Keratinocyte (primary cell): ENCODE measurements at regions not wholly inside any gene's neighbourhood (a gene's known extent, or its start where the extent isn't known, plus 50 kb on each side); places are given as distances from the start of the nearest gene placed in this dataset.

Experiments
- DNase-seq: peaks from one replicate; pipeline ENCODE4 v3.0.0-alpha.2; 2011; ENCODE audit warnings: low read depth, missing footprints, low spot score
- FAIRE-seq: peaks from 2 replicates; lab custom pipeline; 2011; peaks lifted over from hg19 to GRCh38; lab: Jason Lieb, UNC
- H2AFZ ChIP-seq: 2 replicates; pipeline ENCODE4 v1.6.0; 2012; ENCODE audit warnings: low read length, control low read depth, inconsistent platforms; ENCODE audit not compliant: control insufficient read depth
- H3K27ac ChIP-seq: 2 replicates; pipeline ENCODE4 v1.5.1; 2011; ENCODE audit warnings: low read length; ENCODE audit not compliant: control insufficient read depth, insufficient read depth
- H3K27me3 ChIP-seq: 3 replicates; pipeline ENCODE4 v1.6.0; 2011; ENCODE audit warnings: low read length; ENCODE audit not compliant: control insufficient read depth, insufficient read depth; ENCODE audit errors: extremely low read depth
- H3K36me3 ChIP-seq, 2 experiments: 2 replicates in 1 of 2; 3 replicates in 1 of 2; pipeline ENCODE4 v1.5.1; 2011; ENCODE audit warnings: low read length in 2 of 2, mild to moderate bottlenecking in 1 of 2; ENCODE audit not compliant: control insufficient read depth in 2 of 2, insufficient read depth in 2 of 2; ENCODE audit errors: extremely low read depth in 1 of 2
- H3K4me1 ChIP-seq: 3 replicates; pipeline ENCODE4 v1.5.1; 2011; ENCODE audit warnings: low read length; ENCODE audit not compliant: control insufficient read depth, insufficient read depth; ENCODE audit errors: extremely low read depth
- H3K4me2 ChIP-seq: 3 replicates; pipeline ENCODE4 v1.6.0; 2011; ENCODE audit warnings: low read depth, low read length; ENCODE audit not compliant: control insufficient read depth, insufficient read depth; ENCODE audit errors: extremely low read depth
- H3K4me3 ChIP-seq, 3 experiments: fragments of 200-600 bp in 1 of 3; sonication (generic) in 1 of 3; 2 replicates in 2 of 3; 3 replicates in 1 of 3; pipeline ENCODE4 v1.5.1; 2011 to 2016; ENCODE audit warnings: low read length in 3 of 3, mild to moderate bottlenecking in 3 of 3, control low read depth in 2 of 3, inconsistent platforms in 1 of 3, low read depth in 1 of 3, mixed read lengths in 1 of 3, mixed run types in 1 of 3, moderate library complexity in 1 of 3; ENCODE audit not compliant: control insufficient read depth in 2 of 3, insufficient read depth in 2 of 3; ENCODE audit errors: extremely low read depth in 1 of 3
- H3K79me2 ChIP-seq: 2 replicates; pipeline ENCODE4 v1.6.0; 2012; ENCODE audit warnings: low read length; ENCODE audit not compliant: control insufficient read depth, insufficient read depth
- H3K9ac ChIP-seq: 3 replicates; pipeline ENCODE4 v1.6.0; 2011; ENCODE audit warnings: low read length; ENCODE audit not compliant: control insufficient read depth, insufficient read depth; ENCODE audit errors: extremely low read depth
- H3K9me1 ChIP-seq: 3 replicates; pipeline ENCODE4 v1.6.0; 2011; ENCODE audit warnings: low read length; ENCODE audit not compliant: control insufficient read depth, insufficient read depth; ENCODE audit errors: extremely low read depth
- H3K9me3 ChIP-seq: 2 replicates; pipeline ENCODE4 v1.5.1; 2012; ENCODE audit warnings: low read depth, low read length; ENCODE audit not compliant: control insufficient read depth
- H4K20me1 ChIP-seq: 3 replicates; pipeline ENCODE4 v1.6.0; 2011; ENCODE audit warnings: low read length; ENCODE audit not compliant: control insufficient read depth, insufficient read depth; ENCODE audit errors: extremely low read depth
- CTCF ChIP-seq, 3 experiments: IDR thresholded peaks in 1 of 3; conservative IDR thresholded peaks in 1 of 3; optimal IDR thresholded peaks in 1 of 3; 2 replicates in 2 of 3; 3 replicates in 1 of 3; pipeline versions ENCODE3 to v1.5.1; 2011; ENCODE audit warnings: low read length in 3 of 3, mild to moderate bottlenecking in 3 of 3, moderate library complexity in 2 of 3, control low read depth in 1 of 3, inconsistent platforms in 1 of 3; ENCODE audit not compliant: insufficient read depth in 2 of 3; ENCODE audit errors: extremely low read depth in 1 of 3
- EZH2 ChIP-seq: IDR thresholded peaks from one replicate; pipeline ENCODE4 v1.6.1; 2012; ENCODE audit warnings: inconsistent platforms, mild to moderate bottlenecking, low read length, moderate library complexity
- dilution Hi-C: fragments of 300-500 bp; cut with MboI; formaldehyde crosslinking; loops from one replicate; pipeline ENCODE4 v1.7.0; 2020; ENCODE audit warnings: low sequenced_read_pairs; ENCODE audit not compliant: extremely low pct_ligation_motif_present

- FAIRE-seq: no peak
- Histone ChIP-seq H3K4me2 (no peak overlapping the region), H3K27me3 (no peaks in the 10 kb centered on the region), H2AFZ (no peak overlapping the region), H3K27ac (no peak overlapping the region), H3K9me1 (no peaks in the 10 kb centered on the region), H3K79me2 (no peaks in the 10 kb centered on the region), H3K4me3 (no peak overlapping the region), H3K9me3 (no peaks in the 10 kb centered on the region), H4K20me1 (no peaks in the 10 kb centered on the region), H3K4me1 (no peaks in the 10 kb centered on the region), H3K9ac (no peak overlapping the region), H3K36me3 (no peaks in the 10 kb centered on the region)
- no peak for DNase-seq
- TF ChIP-seq CTCF (optimal IDR thresholded peaks at IDR 0.05 in 1 of 3, IDR thresholded peaks at IDR 0.05 in 1 of 3, conservative IDR thresholded peaks at IDR 0.05 in 1 of 3; ENCODE audit: extremely low read depth in 1 of 3, insufficient read depth in 2 of 3, low read length in 3 of 3) (no peak), EZH2 (no peak)
- dilution Hi-C loops: no loop called here
These were observed 213.0 kb downstream of the INSIG2 start for GRCh38 chr2:118301248-118301647.

GRCh38 chr2:118300832-118301231, 212.6 kb downstream of the INSIG2 start:
- H3K4me1 ChIP-seq: no peaks in the 10 kb centered on the region
- no peaks in the 10 kb centered on the region for H3K9me3 ChIP-seq
- H2AFZ ChIP-seq: no peak overlapping the region
- H3K36me3 ChIP-seq: no peaks in the 10 kb centered on the region
- no peaks in the 10 kb centered on the region for H3K27me3 ChIP-seq
- H3K9me1 ChIP-seq: no peaks in the 10 kb centered on the region
- no peak overlapping the region for H3K4me2 ChIP-seq
- FAIRE-seq (no peak), DNase-seq (no peak)
- TF ChIP-seq EZH2 (no peak), CTCF (optimal IDR thresholded peaks at IDR 0.05 in 1 of 3, IDR thresholded peaks at IDR 0.05 in 1 of 3, conservative IDR thresholded peaks at IDR 0.05 in 1 of 3; ENCODE audit: extremely low read depth in 1 of 3, insufficient read depth in 2 of 3, low read length in 3 of 3) (no peak)
- H3K79me2 ChIP-seq: no peaks in the 10 kb centered on the region
- dilution Hi-C loops: no loop called here
- no peak overlapping the region for H3K27ac ChIP-seq
- no peak overlapping the region for H3K9ac ChIP-seq
- H4K20me1 ChIP-seq: no peaks in the 10 kb centered on the region
- no peak overlapping the region for H3K4me3 ChIP-seq
